SK-MEL-5 (cell line): ENCODE measurements at regions not wholly inside any gene's neighbourhood (a gene's known extent, or its start where the extent isn't known, plus 50 kb on each side); places are given as distances from the start of the nearest gene placed in this dataset.
A peak's percentile ranks its signal among the peaks of the same experiment; 100 is the strongest.

Experiments used
- DNase-seq: peaks from one replicate; pipeline ENCODE4 v3.0.0-alpha.2; 2016; ENCODE audit warnings: low read depth, low spot score
- in situ Hi-C: cut with HindIII; loops from 2 replicates; pipeline ENCODE4 v1.10.0; 2016; ENCODE audit warnings: low sequenced_read_pairs, high pct_unique_total_duplicates, low pct_unique_long_range_greater_than_20kb

- peak; percentile 41 for DNase-seq
- in situ Hi-C loops: no loop called here
Observed at GRCh38 chr18:11408555-11409065, 200.8 kb upstream of the SLC35G4 start.

- DNase-seq: no peak
- in situ Hi-C loops: no loop called here
Observed at GRCh38 chr18:11407940-11408339, 201.5 kb upstream of the SLC35G4 start.

- in situ Hi-C loops: no loop called here
- no peak for DNase-seq
Observed at GRCh38 chr18:11405804-11406203, 203.6 kb upstream of the SLC35G4 start.

GRCh38 chr18:11400703-11401102 lies 208.7 kb upstream of the SLC35G4 start:
- no peak for DNase-seq
- in situ Hi-C loops: no loop called here

GRCh38 chr18:11398625-11399024 lies 210.8 kb upstream of the SLC35G4 start:
- DNase-seq: peak; percentile 77
- in situ Hi-C loops: no loop called here

GRCh38 chr18:11392980-11393885 lies 216.2 kb upstream of the SLC35G4 start:
- DNase-seq: peak; percentile 49
- in situ Hi-C loops: no loop called here

GRCh38 chr18:11392292-11392691 lies 217.1 kb upstream of the SLC35G4 start:
- in situ Hi-C loops: no loop called here
- DNase-seq: peak; percentile 12

- DNase-seq: no peak
- in situ Hi-C loops: no loop called here
Observed at GRCh38 chr18:11391661-11392060, 217.7 kb upstream of the SLC35G4 start.

GRCh38 chr18:11388755-11389680 lies 220.4 kb upstream of the SLC35G4 start:
- in situ Hi-C loops: no loop called here

GRCh38 chr18:11387880-11388279 lies 221.5 kb upstream of the SLC35G4 start:
- peak; percentile 84 for DNase-seq
- in situ Hi-C loops: no loop called here

More at GRCh38 chr18:11388755-11389680, 220.4 kb upstream of the SLC35G4 start:
- DNase-seq: no peak

GRCh38 chr18:11383381-11383780 lies 226.0 kb upstream of the SLC35G4 start:
- DNase-seq: no peak
- in situ Hi-C loops: no loop called here

- in situ Hi-C loops: no loop called here
- DNase-seq: no peak
Observed at GRCh38 chr18:11380968-11381367, 228.4 kb upstream of the SLC35G4 start.

- DNase-seq: no peak
- in situ Hi-C loops: no loop called here
Observed at GRCh38 chr18:11379660-11380059, 229.7 kb upstream of the SLC35G4 start.

GRCh38 chr18:11377766-11378540 lies 228.6 kb upstream of the PIEZO2 start:
- in situ Hi-C loops: no loop called here
- no peak for DNase-seq

- in situ Hi-C loops: no loop called here
- no peak for DNase-seq
Observed at GRCh38 chr18:11372163-11372562, 222.8 kb upstream of the PIEZO2 start.

- no peak for DNase-seq
- in situ Hi-C loops: no loop called here
Observed at GRCh38 chr18:11369556-11369955, 220.2 kb upstream of the PIEZO2 start.

- no peak for DNase-seq
- in situ Hi-C loops: no loop called here
Observed at GRCh38 chr18:11368020-11368419, 218.7 kb upstream of the PIEZO2 start.
